ENCODE measurements at regions not wholly inside any gene's neighbourhood (a gene's known extent, or its start where the extent isn't known, plus 50 kb on each side); places are given as distances from the start of the nearest gene placed in this dataset.
A peak's percentile ranks its signal among the peaks of the same experiment; 100 is the strongest.

GRCh38 chr6:56904068-56904467 is 50.8 kb upstream of the BEND6 start:
- peaks cover 35% of the 10 kb centered on the region for H3K4me1 ChIP-seq
- no peaks in the 10 kb centered on the region for H3K9me3 ChIP-seq
- H3K4me2 ChIP-seq = no peak overlapping the region
- no peak overlapping the region for H3K4me3 ChIP-seq
- ATAC-seq = no peak
- TF ChIP-seq ZNF302 (CRISPR knock-in tag; IDR thresholded peaks at IDR 0.05) (no peak), SMC3 (IDR thresholded peaks at IDR 0.05) (no peak), TP53 (CRISPR knock-in tag; IDR thresholded peaks at IDR 0.05) (no peak), NFE2L2 (conservative IDR thresholded peaks at IDR 0.05; ENCODE audit: low read length) (no peak), SREBF2 (IDR thresholded peaks at IDR 0.05) (no peak), JUN (IDR thresholded peaks at IDR 0.05) (no peak), MAZ (IDR thresholded peaks at IDR 0.05; ENCODE audit: borderline replicate concordance, low read depth, low read length) (no peak), MAFK (IDR thresholded peaks at IDR 0.05; ENCODE audit: partially characterized antibody) (no peak), CEBPB (IDR thresholded peaks at IDR 0.05) (no peak), CBX2 (IDR thresholded peaks at IDR 0.05; ENCODE audit: borderline replicate concordance, low read depth) (no peak)
- TF ChIP-seq, protein P1, sequence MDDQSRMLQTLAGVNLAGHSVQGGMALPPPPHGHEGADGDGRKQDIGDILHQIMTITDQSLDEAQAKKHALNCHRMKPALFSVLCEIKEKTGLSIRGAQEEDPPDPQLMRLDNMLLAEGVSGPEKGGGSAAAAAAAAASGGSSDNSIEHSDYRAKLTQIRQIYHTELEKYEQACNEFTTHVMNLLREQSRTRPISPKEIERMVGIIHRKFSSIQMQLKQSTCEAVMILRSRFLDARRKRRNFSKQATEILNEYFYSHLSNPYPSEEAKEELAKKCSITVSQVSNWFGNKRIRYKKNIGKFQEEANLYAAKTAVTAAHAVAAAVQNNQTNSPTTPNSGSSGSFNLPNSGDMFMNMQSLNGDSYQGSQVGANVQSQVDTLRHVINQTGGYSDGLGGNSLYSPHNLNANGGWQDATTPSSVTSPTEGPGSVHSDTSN (IDR thresholded peaks at IDR 0.05) = no peak
- TF ChIP-seq, protein P2, sequence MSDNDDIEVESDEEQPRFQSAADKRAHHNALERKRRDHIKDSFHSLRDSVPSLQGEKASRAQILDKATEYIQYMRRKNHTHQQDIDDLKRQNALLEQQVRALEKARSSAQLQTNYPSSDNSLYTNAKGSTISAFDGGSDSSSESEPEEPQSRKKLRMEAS (IDR thresholded peaks at IDR 0.05) = no peak
- WGBS (ENCODE audit: missing lambda C conversion rate) = 22% methylated on average over 3 of the region's 3 CpGs
- ChIA-PET POLR2A (interaction anchor here (1.3 kb wide), 1 partner anchor 51 kb away, joined by 8 read pairs; the partner anchor contains the start of gene BEND6), CTCF (interaction anchor here (0.7 to 5.2 kb wide), 34 partner anchors 9 to 422 kb away, joined by 3 to 45 read pairs (median 4); partner anchors contain the start of genes BEND6 and PRIM2)
- DNase-seq (ENCODE audit: low read depth in 1 of 2, low spot score in 1 of 2) = no peak
- no peak for FAIRE-seq
- no peak overlapping the region for H3K27ac ChIP-seq

DNA sequence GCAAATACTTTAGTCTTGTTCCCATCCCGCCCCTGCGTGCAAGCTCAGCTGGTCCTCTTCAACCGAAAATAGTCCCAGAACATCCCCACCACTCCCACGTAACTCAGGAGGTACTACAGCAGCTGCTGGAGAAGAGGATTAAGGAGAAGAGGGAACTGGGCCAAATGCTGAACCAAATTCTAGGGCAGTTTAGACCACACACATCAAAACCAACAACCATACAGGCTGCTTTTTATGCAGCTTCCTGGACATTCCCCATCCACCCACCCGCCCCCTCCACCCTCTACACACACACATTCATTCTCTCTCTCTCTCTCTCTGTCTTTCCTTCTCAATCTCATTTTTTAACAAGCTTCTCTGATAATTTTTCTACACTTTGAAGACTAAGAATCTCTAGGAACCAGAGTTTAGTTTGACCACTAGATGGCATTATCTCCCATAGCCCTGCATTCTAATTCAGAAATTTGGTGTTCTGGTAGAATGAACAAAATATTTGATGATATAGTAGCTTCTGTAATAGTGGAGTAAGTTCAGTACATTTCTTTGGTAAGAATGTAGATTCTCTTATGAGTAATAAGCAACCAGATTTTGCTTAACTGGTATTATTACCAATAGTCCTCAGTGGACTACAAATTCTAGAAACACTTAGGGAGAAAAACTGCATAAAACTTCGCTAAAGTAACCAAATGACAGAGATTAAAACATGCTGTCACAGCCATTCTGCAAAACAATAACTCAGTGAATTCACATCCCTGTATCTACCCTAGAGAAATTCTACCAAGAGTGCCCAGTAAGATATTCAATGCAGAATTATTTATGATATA is 52.1 kb upstream of the BEND6 start:
- DNase-seq (ENCODE audit: low read depth in 1 of 2, low spot score in 1 of 2) = peak in 1 of 2 experiments; percentile 15
- TF ChIP-seq NFE2L2 (conservative IDR thresholded peaks at IDR 0.05; ENCODE audit: low read length) = no peak
- TF ChIP-seq, protein P3, sequence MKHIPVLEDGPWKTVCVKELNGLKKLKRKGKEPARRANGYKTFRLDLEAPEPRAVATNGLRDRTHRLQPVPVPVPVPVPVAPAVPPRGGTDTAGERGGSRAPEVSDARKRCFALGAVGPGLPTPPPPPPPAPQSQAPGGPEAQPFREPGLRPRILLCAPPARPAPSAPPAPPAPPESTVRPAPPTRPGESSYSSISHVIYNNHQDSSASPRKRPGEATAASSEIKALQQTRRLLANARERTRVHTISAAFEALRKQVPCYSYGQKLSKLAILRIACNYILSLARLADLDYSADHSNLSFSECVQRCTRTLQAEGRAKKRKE (CRISPR knock-in tag; IDR thresholded peaks at IDR 0.05; ENCODE audit: low read depth) = no peak
- TF ChIP-seq POLR2A (IDR thresholded peaks at IDR 0.05; ENCODE audit: low read length) = no peak
- TF ChIP-seq FOSL2 (IDR thresholded peaks at IDR 0.05) = no peak
- no peak for TF ChIP-seq FOSL2 (CRISPR knock-in tag; IDR thresholded peaks at IDR 0.05)
- TF ChIP-seq, protein P4, sequence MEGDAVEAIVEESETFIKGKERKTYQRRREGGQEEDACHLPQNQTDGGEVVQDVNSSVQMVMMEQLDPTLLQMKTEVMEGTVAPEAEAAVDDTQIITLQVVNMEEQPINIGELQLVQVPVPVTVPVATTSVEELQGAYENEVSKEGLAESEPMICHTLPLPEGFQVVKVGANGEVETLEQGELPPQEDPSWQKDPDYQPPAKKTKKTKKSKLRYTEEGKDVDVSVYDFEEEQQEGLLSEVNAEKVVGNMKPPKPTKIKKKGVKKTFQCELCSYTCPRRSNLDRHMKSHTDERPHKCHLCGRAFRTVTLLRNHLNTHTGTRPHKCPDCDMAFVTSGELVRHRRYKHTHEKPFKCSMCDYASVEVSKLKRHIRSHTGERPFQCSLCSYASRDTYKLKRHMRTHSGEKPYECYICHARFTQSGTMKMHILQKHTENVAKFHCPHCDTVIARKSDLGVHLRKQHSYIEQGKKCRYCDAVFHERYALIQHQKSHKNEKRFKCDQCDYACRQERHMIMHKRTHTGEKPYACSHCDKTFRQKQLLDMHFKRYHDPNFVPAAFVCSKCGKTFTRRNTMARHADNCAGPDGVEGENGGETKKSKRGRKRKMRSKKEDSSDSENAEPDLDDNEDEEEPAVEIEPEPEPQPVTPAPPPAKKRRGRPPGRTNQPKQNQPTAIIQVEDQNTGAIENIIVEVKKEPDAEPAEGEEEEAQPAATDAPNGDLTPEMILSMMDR (IDR thresholded peaks at IDR 0.05) = peak; percentile 71
- TF ChIP-seq TFCP2L1 (CRISPR knock-in tag; IDR thresholded peaks at IDR 0.05) = no peak
- TF ChIP-seq NPAS2 (CRISPR knock-in tag; IDR thresholded peaks at IDR 0.05; ENCODE audit: borderline replicate concordance) = no peak
- no peak for TF ChIP-seq JUN (IDR thresholded peaks at IDR 0.05)
- TF ChIP-seq PHF8 (IDR thresholded peaks at IDR 0.05; ENCODE audit: borderline replicate concordance, low read depth) = no peak
- TF ChIP-seq HOXB5 (CRISPR knock-in tag; IDR thresholded peaks at IDR 0.05) = no peak
- TF ChIP-seq CBX2 (IDR thresholded peaks at IDR 0.05; ENCODE audit: borderline replicate concordance, low read depth) = no peak
- no peak for TF ChIP-seq ZSCAN20 (CRISPR knock-in tag; IDR thresholded peaks at IDR 0.05)
- no peak for TF ChIP-seq TP53 (CRISPR knock-in tag; IDR thresholded peaks at IDR 0.05)
- TF ChIP-seq RAD21 (conservative IDR thresholded peaks at IDR 0.05 in 1 of 2, IDR thresholded peaks at IDR 0.05 in 1 of 2) = peak; percentile 61 to 62
- no peak for TF ChIP-seq HEYL (CRISPR knock-in tag; IDR thresholded peaks at IDR 0.05)
- TF ChIP-seq EHF (CRISPR knock-in tag; IDR thresholded peaks at IDR 0.05) = no peak
- TF ChIP-seq CHD4 (IDR thresholded peaks at IDR 0.05; ENCODE audit: borderline replicate concordance) = no peak
- TF ChIP-seq HOXA7 (CRISPR knock-in tag; IDR thresholded peaks at IDR 0.05) = no peak
- TF ChIP-seq RNF2 (IDR thresholded peaks at IDR 0.05; ENCODE audit: borderline replicate concordance, low read depth) = no peak
- TF ChIP-seq, protein P5, sequence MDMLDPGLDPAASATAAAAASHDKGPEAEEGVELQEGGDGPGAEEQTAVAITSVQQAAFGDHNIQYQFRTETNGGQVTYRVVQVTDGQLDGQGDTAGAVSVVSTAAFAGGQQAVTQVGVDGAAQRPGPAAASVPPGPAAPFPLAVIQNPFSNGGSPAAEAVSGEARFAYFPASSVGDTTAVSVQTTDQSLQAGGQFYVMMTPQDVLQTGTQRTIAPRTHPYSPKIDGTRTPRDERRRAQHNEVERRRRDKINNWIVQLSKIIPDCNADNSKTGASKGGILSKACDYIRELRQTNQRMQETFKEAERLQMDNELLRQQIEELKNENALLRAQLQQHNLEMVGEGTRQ (IDR thresholded peaks at IDR 0.05) = no peak
- TF ChIP-seq, protein P2 (IDR thresholded peaks at IDR 0.05) = no peak
- peak; percentile 70 for TF ChIP-seq SMC3 (IDR thresholded peaks at IDR 0.05)
- no peak for TF ChIP-seq EHMT2 (IDR thresholded peaks at IDR 0.05; ENCODE audit: low read depth)
- TF ChIP-seq HES2 (IDR thresholded peaks at IDR 0.05) = no peak
- peak overlapping the region; percentile 35 to 68; a peak in 3 of 6 replicates for H3K27ac ChIP-seq
- POLR2A ChIA-PET = no interaction called here
- peak overlapping the region; percentile 46 for H3K4me2 ChIP-seq
- peak in 1 of 2 experiments; percentile 47; a peak in 2 of 6 replicates for ATAC-seq
- WGBS (ENCODE audit: missing lambda C conversion rate) = 53% methylated on average over 5 of the region's 6 CpGs
- H3K4me1 ChIP-seq = peaks cover 43% of the 10 kb centered on the region
- H3K4me3 ChIP-seq = no peak overlapping the region
- CTCF ChIA-PET = interaction anchor here (0.7 to 5.2 kb wide), 40 partner anchors 10 to 421 kb away, joined by 3 to 45 read pairs (median 4); partner anchors contain the start of genes BAG2, BEND6 and PRIM2
- no peaks in the 10 kb centered on the region for H3K9me3 ChIP-seq
- no peak for FAIRE-seq
